Activated CD4-positive, alpha-beta T cell treated with anti-CD3 and anti-CD28 coated beads, Interleukin-2, amount 10 ng/mL, durations not matched to agents 7 days and 5 days (primary cell): ENCODE measurements at regions not wholly inside any gene's neighbourhood (a gene's known extent, or its start where the extent isn't known, plus 50 kb on each side); places are given as distances from the start of the nearest gene placed in this dataset.

Source experiments
- CTCF ChIA-PET: fragments of 350-600 bp; sonication (Branson Sonifier 250); formaldehyde crosslinking; loops from one replicate; lab custom pipeline; 2021; ENCODE audit warnings: antibody characterized with exemption; lab: Charles Lee
- POLR2A ChIA-PET: fragments of 350-600 bp; sonication (Branson Sonifier 250); formaldehyde crosslinking; loops from one replicate; lab custom pipeline; 2021; ENCODE audit warnings: antibody characterized with exemption; lab: Charles Lee
- DNase-seq: peaks from one replicate; pipeline ENCODE4 v3.0.0-alpha.2; 2020
- H3K27ac Mint-ChIP-seq: one replicate; pipeline ENCODE4 v1.8.0; 2021; ENCODE audit warnings: mild to moderate bottlenecking, moderate library complexity, mixed read lengths
- H3K27me3 Mint-ChIP-seq: one replicate; pipeline ENCODE4 v1.8.0; 2021; ENCODE audit warnings: mixed read lengths
- H3K36me3 Mint-ChIP-seq: one replicate; pipeline ENCODE4 v1.8.0; 2021; ENCODE audit warnings: low read depth, mixed read lengths
- H3K4me1 Mint-ChIP-seq: one replicate; pipeline ENCODE4 v1.8.0; 2021; ENCODE audit warnings: mixed read lengths
- H3K4me3 Mint-ChIP-seq: one replicate; pipeline ENCODE4 v1.8.0; 2021; ENCODE audit warnings: mild to moderate bottlenecking, moderate library complexity, mixed read lengths
- H3K9me3 Mint-ChIP-seq: one replicate; pipeline ENCODE4 v1.8.0; 2021; ENCODE audit warnings: mixed read lengths

GRCh38 chr10:4181081-4181480 is 396.1 kb upstream of the KLF6 start:
- ChIA-PET POLR2A (no interaction called here), CTCF (no interaction called here)
- Mint-ChIP-seq H3K4me1 (peaks cover 14% of the 10 kb centered on the region), H3K9me3 (peaks cover 9% of the 10 kb centered on the region), H3K27ac (no peak overlapping the region), H3K27me3 (no peaks in the 10 kb centered on the region), H3K36me3 (peaks cover 2% of the 10 kb centered on the region), H3K4me3 (no peak overlapping the region)
- DNase-seq: no peak

- ChIA-PET CTCF (no interaction called here), POLR2A (no interaction called here)
- H3K4me3 Mint-ChIP-seq: no peak overlapping the region
- H3K27me3 Mint-ChIP-seq: no peaks in the 10 kb centered on the region
- H3K27ac Mint-ChIP-seq: no peak overlapping the region
- H3K9me3 Mint-ChIP-seq: peaks cover 11% of the 10 kb centered on the region
- peaks cover 14% of the 10 kb centered on the region for H3K4me1 Mint-ChIP-seq
- H3K36me3 Mint-ChIP-seq: peaks cover 2% of the 10 kb centered on the region
- no peak for DNase-seq
These were observed 392.8 kb upstream of the KLF6 start for GRCh38 chr10:4177791-4178190.

- POLR2A ChIA-PET: no interaction called here
- Mint-ChIP-seq H3K9me3 (peaks cover 13% of the 10 kb centered on the region), H3K4me3 (no peak overlapping the region), H3K27me3 (no peaks in the 10 kb centered on the region), H3K4me1 (peaks cover 9% of the 10 kb centered on the region), H3K27ac (no peak overlapping the region), H3K36me3 (peaks cover 2% of the 10 kb centered on the region)
- CTCF ChIA-PET: interaction anchor here (0.7 kb wide), 1 partner anchor 12 kb away, joined by 4 read pairs; no protein-coding TSS in a partner anchor
- no peak for DNase-seq
These were observed 391.7 kb upstream of the KLF6 start for GRCh38 chr10:4176500-4177281.

GRCh38 chr10:4174197-4174596 is 389.2 kb upstream of the KLF6 start:
- H3K27ac Mint-ChIP-seq: no peak overlapping the region
- H3K27me3 Mint-ChIP-seq: no peaks in the 10 kb centered on the region
- peaks cover 7% of the 10 kb centered on the region for H3K9me3 Mint-ChIP-seq
- CTCF ChIA-PET: no interaction called here
- no peak for DNase-seq
- POLR2A ChIA-PET: no interaction called here
- no peak overlapping the region for H3K4me3 Mint-ChIP-seq
- H3K36me3 Mint-ChIP-seq: no peaks in the 10 kb centered on the region
- no peaks in the 10 kb centered on the region for H3K4me1 Mint-ChIP-seq

GRCh38 chr10:4170633-4171314 is 385.8 kb upstream of the KLF6 start:
- ChIA-PET CTCF (interaction anchor here (1.1 kb wide), 1 partner anchor 15 kb away, joined by 3 read pairs; no protein-coding TSS in a partner anchor), POLR2A (no interaction called here)
- no peak overlapping the region for H3K27ac Mint-ChIP-seq
- no peak overlapping the region for H3K4me3 Mint-ChIP-seq
- H3K27me3 Mint-ChIP-seq: no peaks in the 10 kb centered on the region
- H3K4me1 Mint-ChIP-seq: no peaks in the 10 kb centered on the region
- no peaks in the 10 kb centered on the region for H3K36me3 Mint-ChIP-seq
- H3K9me3 Mint-ChIP-seq: peaks cover 9% of the 10 kb centered on the region
- no peak for DNase-seq

- ChIA-PET CTCF (interaction anchor here (1.1 kb wide), 1 partner anchor 15 kb away, joined by 3 read pairs; no protein-coding TSS in a partner anchor), POLR2A (no interaction called here)
- Mint-ChIP-seq H3K36me3 (no peaks in the 10 kb centered on the region), H3K4me3 (no peak overlapping the region), H3K27ac (no peak overlapping the region), H3K9me3 (peaks cover 9% of the 10 kb centered on the region), H3K27me3 (no peaks in the 10 kb centered on the region), H3K4me1 (no peaks in the 10 kb centered on the region)
- no peak for DNase-seq
These were observed 385.2 kb upstream of the KLF6 start for GRCh38 chr10:4170181-4170580.

- Mint-ChIP-seq H3K9me3 (peaks cover 11% of the 10 kb centered on the region), H3K36me3 (no peaks in the 10 kb centered on the region), H3K4me1 (no peaks in the 10 kb centered on the region), H3K27ac (no peak overlapping the region), H3K27me3 (no peaks in the 10 kb centered on the region), H3K4me3 (no peak overlapping the region)
- DNase-seq: no peak
- ChIA-PET CTCF (interaction anchor here (1.1 kb wide), 1 partner anchor 14 kb away, joined by 3 read pairs; no protein-coding TSS in a partner anchor), POLR2A (no interaction called here)
These were observed 384.4 kb upstream of the KLF6 start for GRCh38 chr10:4169448-4169847.

- CTCF ChIA-PET: no interaction called here
- Mint-ChIP-seq H3K27ac (no peak overlapping the region), H3K4me1 (no peaks in the 10 kb centered on the region), H3K36me3 (no peaks in the 10 kb centered on the region), H3K4me3 (no peak overlapping the region), H3K9me3 (peaks cover 4% of the 10 kb centered on the region), H3K27me3 (no peaks in the 10 kb centered on the region)
- POLR2A ChIA-PET: no interaction called here
- no peak for DNase-seq
These were observed 382.2 kb upstream of the KLF6 start for GRCh38 chr10:4167216-4167615.

- H3K36me3 Mint-ChIP-seq: no peaks in the 10 kb centered on the region
- H3K4me1 Mint-ChIP-seq: no peaks in the 10 kb centered on the region
- peaks cover 6% of the 10 kb centered on the region for H3K9me3 Mint-ChIP-seq
- no peak overlapping the region for H3K27ac Mint-ChIP-seq
- POLR2A ChIA-PET: no interaction called here
- DNase-seq: no peak
- CTCF ChIA-PET: no interaction called here
- no peak overlapping the region for H3K4me3 Mint-ChIP-seq
- no peaks in the 10 kb centered on the region for H3K27me3 Mint-ChIP-seq
These were observed 377.7 kb upstream of the KLF6 start for GRCh38 chr10:4162571-4163286.

- Mint-ChIP-seq H3K4me3 (no peak overlapping the region), H3K27me3 (no peaks in the 10 kb centered on the region), H3K9me3 (peaks cover 3% of the 10 kb centered on the region), H3K36me3 (no peaks in the 10 kb centered on the region), H3K27ac (no peak overlapping the region), H3K4me1 (peaks cover 6% of the 10 kb centered on the region)
- DNase-seq: no peak
- POLR2A ChIA-PET: no interaction called here
- CTCF ChIA-PET: no interaction called here
These were observed 374.2 kb upstream of the KLF6 start for GRCh38 chr10:4159173-4159572.

GRCh38 chr10:4154191-4154715 is 369.2 kb upstream of the KLF6 start:
- Mint-ChIP-seq H3K4me3 (no peak overlapping the region), H3K9me3 (no peaks in the 10 kb centered on the region), H3K27ac (no peak overlapping the region), H3K36me3 (no peaks in the 10 kb centered on the region), H3K27me3 (no peaks in the 10 kb centered on the region), H3K4me1 (peaks cover 12% of the 10 kb centered on the region)
- ChIA-PET POLR2A (no interaction called here), CTCF (interaction anchor here (1.3 kb wide), 1 partner anchor 9 kb away, joined by 4 read pairs; no protein-coding TSS in a partner anchor)
- DNase-seq: no peak

GRCh38 chr10:4151466-4151865 is 366.5 kb upstream of the KLF6 start:
- Mint-ChIP-seq H3K27me3 (no peaks in the 10 kb centered on the region), H3K4me1 (peaks cover 12% of the 10 kb centered on the region), H3K36me3 (peaks cover under 1% of the 10 kb centered on the region), H3K27ac (no peak overlapping the region), H3K4me3 (no peak overlapping the region), H3K9me3 (peaks cover 2% of the 10 kb centered on the region)
- CTCF ChIA-PET: interaction anchor here (1.5 kb wide), 1 partner anchor 9 kb away, joined by 5 read pairs; no protein-coding TSS in a partner anchor
- POLR2A ChIA-PET: no interaction called here
- no peak for DNase-seq
